H9 (cell line): ENCODE measurements at regions not wholly inside any gene's neighbourhood (a gene's known extent, or its start where the extent isn't known, plus 50 kb on each side); places are given as distances from the start of the nearest gene placed in this dataset.

Source experiments
- DNase-seq: peaks from one replicate; pipeline ENCODE4 v3.0.0-alpha.2; 2017
- H2AFZ ChIP-seq: one replicate; pipeline ENCODE4 v1.6.1; 2013; ENCODE audit warnings: mild to moderate bottlenecking, low read length, control low read depth, moderate library complexity
- H2AK5ac ChIP-seq: 2 replicates; pipeline ENCODE4 v1.6.1; 2013; ENCODE audit warnings: low read length, control low read depth, mixed read lengths; ENCODE audit not compliant: insufficient read length
- H2BK120ac ChIP-seq: one replicate; pipeline ENCODE4 v1.6.1; 2013; ENCODE audit warnings: low read depth, mild to moderate bottlenecking, low read length, control low read depth, inconsistent platforms; ENCODE audit not compliant: poor library complexity, severe bottlenecking
- H2BK12ac ChIP-seq: 2 replicates; pipeline ENCODE4 v1.6.1; 2013; ENCODE audit warnings: low read length, control low read depth, mixed read lengths, low read depth; ENCODE audit not compliant: insufficient read length
- H2BK15ac ChIP-seq: 2 replicates; pipeline ENCODE4 v1.6.1; 2013; ENCODE audit warnings: low read depth, low read length, control low read depth
- H2BK20ac ChIP-seq: one replicate; pipeline ENCODE4 v1.6.1; 2013; ENCODE audit warnings: low read depth, mild to moderate bottlenecking, low read length, control low read depth, inconsistent platforms; ENCODE audit not compliant: poor library complexity, severe bottlenecking
- H2BK5ac ChIP-seq: 2 replicates; pipeline ENCODE4 v1.6.1; 2013; ENCODE audit warnings: low read length, control low read depth, mixed read lengths; ENCODE audit not compliant: insufficient read length
- H3K14ac ChIP-seq: 2 replicates; pipeline ENCODE4 v1.6.1; 2013; ENCODE audit warnings: low read length, control low read depth; ENCODE audit not compliant: insufficient read depth
- H3K18ac ChIP-seq: 2 replicates; pipeline ENCODE4 v1.6.1; 2013; ENCODE audit warnings: low read depth, mild to moderate bottlenecking, mixed read lengths, low read length, control low read depth; ENCODE audit not compliant: insufficient read length
- H3K23ac ChIP-seq: 2 replicates; pipeline ENCODE4 v1.6.1; 2013; ENCODE audit warnings: low read length, control low read depth, mixed read lengths, low read depth; ENCODE audit not compliant: insufficient read length
- H3K23me2 ChIP-seq: 2 replicates; pipeline ENCODE4 v1.6.1; 2013; ENCODE audit warnings: low read depth, mild to moderate bottlenecking, mixed read lengths, low read length, control low read depth; ENCODE audit not compliant: insufficient read length, poor library complexity, severe bottlenecking
- H3K27ac ChIP-seq: 2 replicates; pipeline ENCODE4 v1.5.1; 2013; ENCODE audit warnings: low read length, control low read depth, mixed read lengths, low read depth; ENCODE audit not compliant: insufficient read length
- H3K27me3 ChIP-seq: 2 replicates; pipeline ENCODE4 v1.6.1; 2013; ENCODE audit warnings: low read length, control low read depth, inconsistent platforms; ENCODE audit not compliant: insufficient read depth
- H3K4ac ChIP-seq: 2 replicates; pipeline ENCODE4 v1.6.1; 2013; ENCODE audit warnings: low read depth, mild to moderate bottlenecking, control low read depth, inconsistent platforms, low read length, moderate library complexity
- H3K4me1 ChIP-seq: 2 replicates; pipeline ENCODE4 v1.6.1; 2013; ENCODE audit warnings: low read length, control low read depth, inconsistent platforms; ENCODE audit not compliant: insufficient read depth
- H3K4me2 ChIP-seq: 2 replicates; pipeline ENCODE4 v1.6.1; 2013; ENCODE audit warnings: low read length, control low read depth, mixed read lengths; ENCODE audit not compliant: insufficient read length, insufficient read depth
- H3K56ac ChIP-seq: 2 replicates; pipeline ENCODE4 v1.6.1; 2013; ENCODE audit warnings: low read depth, mild to moderate bottlenecking, mixed read lengths, low read length, control low read depth; ENCODE audit not compliant: insufficient read length
- H3K79me1 ChIP-seq: 2 replicates; pipeline ENCODE4 v1.6.1; 2013; ENCODE audit warnings: low read depth, mild to moderate bottlenecking, moderate library complexity, low read length, control low read depth, inconsistent platforms; ENCODE audit not compliant: insufficient read depth, poor library complexity, severe bottlenecking
- H3K79me2 ChIP-seq: 2 replicates; pipeline ENCODE4 v1.6.1; 2013; ENCODE audit warnings: low read length, control low read depth, inconsistent platforms; ENCODE audit not compliant: insufficient read depth
- H3K9ac ChIP-seq: 2 replicates; pipeline ENCODE4 v1.6.1; 2013; ENCODE audit warnings: low read length, control low read depth, mixed read lengths; ENCODE audit not compliant: insufficient read length; ENCODE audit errors: extremely low read depth
- H3K9me3 ChIP-seq: one replicate; pipeline ENCODE4 v1.6.1; 2013; ENCODE audit warnings: low read depth, low read length, inconsistent platforms; ENCODE audit not compliant: control insufficient read depth
- H3T11ph ChIP-seq: one replicate; pipeline ENCODE4 v1.6.1; 2013; ENCODE audit warnings: mild to moderate bottlenecking, low read length, control low read depth, inconsistent platforms
- H4K20me1 ChIP-seq: one replicate; pipeline ENCODE4 v1.6.1; 2013; ENCODE audit not compliant: control insufficient read depth, insufficient read length, insufficient read depth
- H4K5ac ChIP-seq: 2 replicates; pipeline ENCODE4 v1.6.1; 2013; ENCODE audit warnings: low read depth, mild to moderate bottlenecking, mixed read lengths, low read length, control low read depth; ENCODE audit not compliant: insufficient read length
- H4K8ac ChIP-seq: replicated peaks from 2 replicates; pipeline ENCODE4 v1.6.1; 2013; ENCODE audit warnings: low read length, control low read depth, mixed read lengths, low read depth; ENCODE audit not compliant: insufficient read length
- H4K91ac ChIP-seq: 2 replicates; pipeline ENCODE4 v1.6.1; 2013; ENCODE audit warnings: low read depth, mild to moderate bottlenecking, moderate library complexity, mixed read lengths, low read length, control low read depth; ENCODE audit not compliant: insufficient read length
- H3K27ac Mint-ChIP-seq, 3 experiments: 2 replicates in 2 of 3; 3 replicates in 1 of 3; pipeline ENCODE4 v1.8.0; 2020 to 2021; ENCODE audit warnings: mixed read lengths in 3 of 3, mild to moderate bottlenecking in 1 of 3, moderate library complexity in 1 of 3
- H3K27me3 Mint-ChIP-seq: 2 replicates; pipeline ENCODE4 v1.8.0; 2021; ENCODE audit warnings: low read depth, mild to moderate bottlenecking, moderate library complexity, mixed read lengths
- H3K36me3 Mint-ChIP-seq, 3 experiments: 2 replicates in 2 of 3; 3 replicates in 1 of 3; pipeline ENCODE4 v1.8.0; 2020 to 2021; ENCODE audit warnings: low read depth in 3 of 3, mixed read lengths in 3 of 3; ENCODE audit not compliant: insufficient read depth in 1 of 3
- H3K4me1 Mint-ChIP-seq, 2 experiments: 2 replicates each; pipeline ENCODE4 v1.8.0; 2020; ENCODE audit warnings: mixed read lengths in 2 of 2
- H3K4me3 Mint-ChIP-seq, 2 experiments: 2 replicates in 1 of 2; 3 replicates in 1 of 2; pipeline ENCODE4 v1.8.0; 2020 to 2021; ENCODE audit warnings: mild to moderate bottlenecking in 2 of 2, mixed read lengths in 2 of 2, moderate library complexity in 1 of 2
- H3K9me3 Mint-ChIP-seq, 2 experiments: 2 replicates in 1 of 2; 3 replicates in 1 of 2; pipeline ENCODE4 v1.8.0; 2020; ENCODE audit warnings: mild to moderate bottlenecking in 2 of 2, mixed read lengths in 2 of 2, moderate library complexity in 1 of 2
- WGBS: extraction: QIAGEN DNeasy Blood & Tissue Kit; methylation state at CpG from one replicate; pipeline ENCODE4 v1.1.7; 2013; ENCODE audit warnings: missing lambda C conversion rate, low lambda C conversion rate, mixed read lengths; ENCODE audit not compliant: insufficient read length; ENCODE audit errors: extremely low coverage; 5-methylcytosine and 5-hydroxymethylcytosine counted together
- TF ChIP-seq, protein P1 (sequence below): fragments of 200-600 bp; sonication (generic); conservative IDR thresholded peaks from 3 replicates; pipeline ENCODE4 v1.8.0; 2021; ENCODE audit warnings: antibody characterized with exemption, mild to moderate bottlenecking

DNA sequence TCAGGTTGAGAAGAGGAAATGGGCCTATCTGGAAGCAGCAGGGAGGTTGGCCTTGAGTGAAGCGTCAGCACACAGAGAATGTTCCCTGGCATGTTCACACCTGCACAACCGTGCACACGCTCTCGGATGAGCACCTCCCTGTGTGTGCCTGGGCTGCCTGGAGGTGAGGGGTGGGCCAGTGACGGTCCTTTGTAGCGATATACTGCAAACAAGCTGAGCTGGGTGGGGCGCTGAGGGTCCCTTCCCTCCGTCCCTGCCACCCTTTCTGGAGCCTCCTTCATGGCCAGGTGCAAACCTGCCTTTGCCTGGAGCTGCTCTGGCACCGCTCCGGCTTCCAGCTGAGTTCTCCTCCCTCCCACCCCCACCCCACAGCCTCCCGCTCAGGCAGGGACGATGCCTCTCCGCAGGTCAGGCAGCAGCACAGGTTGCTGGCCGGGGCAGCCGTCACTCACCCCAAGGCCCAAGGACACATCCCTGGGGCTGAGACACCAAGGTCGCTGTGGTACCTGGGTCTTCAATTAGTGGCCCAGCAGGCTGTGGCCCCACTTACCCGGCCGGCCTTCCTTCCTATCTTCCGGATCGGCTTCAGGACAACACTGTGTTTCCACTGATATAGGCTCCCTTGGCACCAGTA is 111.6 kb downstream of the ERMARD start:
- Histone ChIP-seq H3K4ac (no peak overlapping the region), H3K4me2 (no peak overlapping the region), H4K8ac (no peak overlapping the region), H4K20me1 (no peaks in the 10 kb centered on the region), H3K79me2 (no peaks in the 10 kb centered on the region), H3K9me3 (peaks cover 2% of the 10 kb centered on the region), H2BK15ac (no peak overlapping the region), H2BK120ac (no peak overlapping the region), H3K23ac (no peak overlapping the region), H2BK5ac (no peak overlapping the region), H3K27ac (no peak overlapping the region), H3K18ac (no peak overlapping the region), H3K14ac (no peak overlapping the region), H3T11ph (no peak overlapping the region), H3K56ac (no peak overlapping the region), H3K9ac (no peak overlapping the region), H4K5ac (no peak overlapping the region), H2BK12ac (no peak overlapping the region), H2AK5ac (no peak overlapping the region), H3K27me3 (no peaks in the 10 kb centered on the region), H3K4me1 (no peaks in the 10 kb centered on the region), H3K23me2 (no peaks in the 10 kb centered on the region), H2AFZ (no peak overlapping the region), H3K79me1 (no peaks in the 10 kb centered on the region), H4K91ac (no peak overlapping the region), H2BK20ac (no peak overlapping the region)
- no CpG with 5 or more reads among the region's 20 CpGs for WGBS
- peaks cover 4% of the 10 kb centered on the region for H3K27me3 Mint-ChIP-seq
- TF ChIP-seq, protein P1, sequence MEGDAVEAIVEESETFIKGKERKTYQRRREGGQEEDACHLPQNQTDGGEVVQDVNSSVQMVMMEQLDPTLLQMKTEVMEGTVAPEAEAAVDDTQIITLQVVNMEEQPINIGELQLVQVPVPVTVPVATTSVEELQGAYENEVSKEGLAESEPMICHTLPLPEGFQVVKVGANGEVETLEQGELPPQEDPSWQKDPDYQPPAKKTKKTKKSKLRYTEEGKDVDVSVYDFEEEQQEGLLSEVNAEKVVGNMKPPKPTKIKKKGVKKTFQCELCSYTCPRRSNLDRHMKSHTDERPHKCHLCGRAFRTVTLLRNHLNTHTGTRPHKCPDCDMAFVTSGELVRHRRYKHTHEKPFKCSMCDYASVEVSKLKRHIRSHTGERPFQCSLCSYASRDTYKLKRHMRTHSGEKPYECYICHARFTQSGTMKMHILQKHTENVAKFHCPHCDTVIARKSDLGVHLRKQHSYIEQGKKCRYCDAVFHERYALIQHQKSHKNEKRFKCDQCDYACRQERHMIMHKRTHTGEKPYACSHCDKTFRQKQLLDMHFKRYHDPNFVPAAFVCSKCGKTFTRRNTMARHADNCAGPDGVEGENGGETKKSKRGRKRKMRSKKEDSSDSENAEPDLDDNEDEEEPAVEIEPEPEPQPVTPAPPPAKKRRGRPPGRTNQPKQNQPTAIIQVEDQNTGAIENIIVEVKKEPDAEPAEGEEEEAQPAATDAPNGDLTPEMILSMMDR: no peak
- peaks cover 0 to 2% of the 10 kb centered on the region in 2 experiments; a peak in 2 of 4 replicates for H3K4me1 Mint-ChIP-seq
- no peak for DNase-seq
- H3K9me3 Mint-ChIP-seq: peaks cover 2 to 6% of the 10 kb centered on the region in 2 experiments; a peak in 4 of 5 replicates
- H3K4me3 Mint-ChIP-seq: no peak overlapping the region
- H3K27ac Mint-ChIP-seq: no peak overlapping the region
- H3K36me3 Mint-ChIP-seq: no peaks in the 10 kb centered on the region; a peak in 2 of 7 replicates
